ENCODE measurements at regions not wholly inside any gene's neighbourhood (a gene's known extent, or its start where the extent isn't known, plus 50 kb on each side); places are given as distances from the start of the nearest gene placed in this dataset.

GRCh38 chr4:135775909-135776308 lies 1574.3 kb upstream of the PABPC4L start:
- H3K4me3 ChIP-seq (ENCODE audit: low read depth, low read length), result no peak overlapping the region
- no peak for DNase-seq (ENCODE audit: low read depth)
- no peak for TF ChIP-seq CTCF (IDR thresholded peaks at IDR 0.05; ENCODE audit: insufficient read depth, low read depth, low read length, missing control alignments)

GRCh38 chr4:135770505-135770904 lies 1568.9 kb upstream of the PABPC4L start:
- no peak for TF ChIP-seq CTCF (IDR thresholded peaks at IDR 0.05; ENCODE audit: insufficient read depth, low read depth, low read length, missing control alignments)
- H3K4me3 ChIP-seq (ENCODE audit: low read depth, low read length), result no peak overlapping the region
- no peak for DNase-seq (ENCODE audit: low read depth)

- TF ChIP-seq CTCF (IDR thresholded peaks at IDR 0.05; ENCODE audit: insufficient read depth, low read depth, low read length, missing control alignments), result no peak
- no peak overlapping the region for H3K4me3 ChIP-seq (ENCODE audit: low read depth, low read length)
- DNase-seq (ENCODE audit: low read depth), result no peak
Observed at GRCh38 chr4:135744928-135745327, 1543.3 kb upstream of the PABPC4L start.

GRCh38 chr4:135741583-135741982 lies 1540.0 kb upstream of the PABPC4L start:
- no peak overlapping the region for H3K4me3 ChIP-seq (ENCODE audit: low read depth, low read length)
- TF ChIP-seq CTCF (IDR thresholded peaks at IDR 0.05; ENCODE audit: insufficient read depth, low read depth, low read length, missing control alignments), result no peak
- no peak for DNase-seq (ENCODE audit: low read depth)

- no peak for DNase-seq (ENCODE audit: low read depth)
- TF ChIP-seq CTCF (IDR thresholded peaks at IDR 0.05; ENCODE audit: insufficient read depth, low read depth, low read length, missing control alignments), result no peak
- no peak overlapping the region for H3K4me3 ChIP-seq (ENCODE audit: low read depth, low read length)
Observed at GRCh38 chr4:135739354-135739753, 1537.8 kb upstream of the PABPC4L start.

- no peak overlapping the region for H3K4me3 ChIP-seq (ENCODE audit: low read depth, low read length)
- no peak for DNase-seq (ENCODE audit: low read depth)
- TF ChIP-seq CTCF (IDR thresholded peaks at IDR 0.05; ENCODE audit: insufficient read depth, low read depth, low read length, missing control alignments), result no peak
Observed at GRCh38 chr4:135735512-135735911, 1533.9 kb upstream of the PABPC4L start.

- DNase-seq (ENCODE audit: low read depth), result no peak
- H3K4me3 ChIP-seq (ENCODE audit: low read depth, low read length), result no peak overlapping the region
- TF ChIP-seq CTCF (IDR thresholded peaks at IDR 0.05; ENCODE audit: insufficient read depth, low read depth, low read length, missing control alignments), result no peak
Observed at GRCh38 chr4:135732448-135732847, 1530.9 kb upstream of the PABPC4L start.
